HEK293T (cell line): ENCODE measurements at regions not wholly inside any gene's neighbourhood (a gene's known extent, or its start where the extent isn't known, plus 50 kb on each side); places are given as distances from the start of the nearest gene placed in this dataset.
A peak's percentile ranks its signal among the peaks of the same experiment; 100 is the strongest.

Experiments
- CTCF ChIA-PET: fragments of 350-600 bp; formaldehyde crosslinking; extraction: SDS; loops from one replicate; lab custom pipeline; 2021; ENCODE audit warnings: antibody characterized with exemption, inconsistent platforms; lab: Yijun Ruan, JAX
- POLR2A ChIA-PET: fragments of 350-600 bp; formaldehyde crosslinking; extraction: SDS; loops from one replicate; lab custom pipeline; 2020; ENCODE audit warnings: antibody characterized with exemption, inconsistent platforms; lab: Yijun Ruan, JAX
- DNase-seq: peaks from one replicate; pipeline ENCODE4 v3.0.0; 2012; ENCODE audit warnings: mixed read lengths; ENCODE audit errors: extremely low spot score
- ARNT ChIP-seq: fragments of 450-650 bp; IDR thresholded peaks from 2 replicates; pipeline ENCODE4 v1.6.1; 2017; ENCODE audit warnings: mild to moderate bottlenecking
- BHLHE40 ChIP-seq: fragments of 450-650 bp; IDR thresholded peaks from 2 replicates; pipeline ENCODE4 v1.6.1; 2016; ENCODE audit warnings: mild to moderate bottlenecking, moderate library complexity, borderline replicate concordance
- CTBP1 ChIP-seq: fragments of 450-650 bp; IDR thresholded peaks from 2 replicates; pipeline ENCODE4 v1.6.1; 2016; ENCODE audit warnings: borderline replicate concordance
- ELF4 ChIP-seq: fragments of 450-650 bp; IDR thresholded peaks from 2 replicates; pipeline ENCODE4 v1.6.1; 2017; ENCODE audit warnings: antibody characterized with exemption
- FOXA1 ChIP-seq: fragments of 450-650 bp; IDR thresholded peaks from 2 replicates; pipeline ENCODE4 v1.6.1; 2016; ENCODE audit warnings: mild to moderate bottlenecking
- FOXK2 ChIP-seq: fragments of 450-650 bp; IDR thresholded peaks from 2 replicates; pipeline ENCODE4 v1.6.1; 2016; ENCODE audit warnings: mild to moderate bottlenecking
- FOXM1 ChIP-seq: fragments of 450-650 bp; IDR thresholded peaks from 2 replicates; pipeline ENCODE4 v1.6.1; 2017; ENCODE audit warnings: mild to moderate bottlenecking, borderline replicate concordance
- HDGF ChIP-seq: fragments of 450-650 bp; IDR thresholded peaks from 2 replicates; pipeline ENCODE4 v1.6.1; 2017; ENCODE audit warnings: antibody characterized with exemption, borderline replicate concordance
- L3MBTL2 ChIP-seq: fragments of 450-650 bp; conservative IDR thresholded peaks from 2 replicates; pipeline ENCODE4 v1.6.1; 2016; ENCODE audit warnings: mild to moderate bottlenecking
- LEF1 ChIP-seq: fragments of 450-650 bp; IDR thresholded peaks from 2 replicates; pipeline ENCODE4 v1.6.1; 2017; ENCODE audit warnings: mild to moderate bottlenecking, borderline replicate concordance
- NFRKB ChIP-seq: fragments of 450-650 bp; IDR thresholded peaks from 2 replicates; pipeline ENCODE4 v1.6.1; 2016; ENCODE audit warnings: mild to moderate bottlenecking, moderate library complexity
- SP1 ChIP-seq: fragments of 450-650 bp; IDR thresholded peaks from 2 replicates; pipeline ENCODE4 v1.6.1; 2017
- SUZ12 ChIP-seq: fragments of 450-650 bp; IDR thresholded peaks from 2 replicates; pipeline ENCODE4 v1.6.1; 2016; ENCODE audit warnings: mild to moderate bottlenecking
- TARDBP ChIP-seq: fragments of 450-650 bp; IDR thresholded peaks from 2 replicates; pipeline ENCODE4 v1.6.1; 2016
- ZNF384 ChIP-seq: fragments of 450-650 bp; IDR thresholded peaks from 2 replicates; pipeline ENCODE4 v1.6.1; 2016
- TF ChIP-seq, protein P1 (sequence below): fragments of 450-650 bp; IDR thresholded peaks from 2 replicates; pipeline ENCODE4 v1.6.1; 2016

- TF ChIP-seq, protein P1, sequence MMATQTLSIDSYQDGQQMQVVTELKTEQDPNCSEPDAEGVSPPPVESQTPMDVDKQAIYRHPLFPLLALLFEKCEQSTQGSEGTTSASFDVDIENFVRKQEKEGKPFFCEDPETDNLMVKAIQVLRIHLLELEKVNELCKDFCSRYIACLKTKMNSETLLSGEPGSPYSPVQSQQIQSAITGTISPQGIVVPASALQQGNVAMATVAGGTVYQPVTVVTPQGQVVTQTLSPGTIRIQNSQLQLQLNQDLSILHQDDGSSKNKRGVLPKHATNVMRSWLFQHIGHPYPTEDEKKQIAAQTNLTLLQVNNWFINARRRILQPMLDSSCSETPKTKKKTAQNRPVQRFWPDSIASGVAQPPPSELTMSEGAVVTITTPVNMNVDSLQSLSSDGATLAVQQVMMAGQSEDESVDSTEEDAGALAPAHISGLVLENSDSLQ = no peak
- TF ChIP-seq NFRKB = no peak
- TF ChIP-seq LEF1 = no peak
- TF ChIP-seq CTBP1 = no peak
- no peak for TF ChIP-seq L3MBTL2
- no peak for TF ChIP-seq HDGF
- no peak for TF ChIP-seq FOXM1
- no peak for TF ChIP-seq SUZ12
- no peak for TF ChIP-seq FOXK2
- no peak for TF ChIP-seq SP1
- no peak for TF ChIP-seq BHLHE40
- no peak for TF ChIP-seq ELF4
- no peak for TF ChIP-seq TARDBP
- TF ChIP-seq ZNF384 = no peak
- no peak for TF ChIP-seq FOXA1
- no peak for TF ChIP-seq ARNT
- no peak for DNase-seq
- CTCF ChIA-PET = no interaction called here
- POLR2A ChIA-PET = no interaction called here
These were observed 214.5 kb upstream of the PUM3 start for GRCh38 chr9:3058409-3058808.

DNA sequence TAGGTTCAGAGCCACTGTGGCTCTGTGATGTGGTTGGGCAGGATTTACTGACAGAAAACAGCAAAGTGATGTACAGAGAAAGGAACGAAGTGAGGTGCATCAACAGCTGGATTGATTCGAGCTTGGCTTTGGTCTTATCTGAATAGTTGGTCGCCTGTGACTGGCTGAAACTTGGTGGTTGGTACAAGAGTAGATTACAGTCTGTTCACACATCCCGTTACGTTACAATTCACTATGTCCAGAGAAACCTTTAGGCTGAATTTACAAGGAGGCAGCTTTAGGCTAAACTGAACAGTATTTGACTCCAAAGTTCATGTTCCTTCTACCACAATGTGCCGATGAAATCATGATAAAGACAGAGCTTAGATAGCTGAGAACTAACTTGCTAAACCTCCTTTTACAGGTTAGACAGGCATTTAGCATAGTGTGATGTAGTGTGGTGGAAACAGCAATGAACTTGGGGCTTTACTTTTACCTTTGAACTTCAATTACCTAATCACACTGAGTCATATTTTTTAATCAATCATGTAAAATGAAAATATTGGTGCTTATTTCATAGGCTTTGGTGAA, 210.2 kb upstream of the PUM3 start:
- CTCF ChIA-PET = no interaction called here
- no peak for DNase-seq
- TF ChIP-seq BHLHE40 (no peak), ARNT (no peak), ZNF384 (no peak), L3MBTL2 (no peak), CTBP1 (no peak), SUZ12 (no peak), FOXM1 (no peak), FOXA1 (no peak), HDGF (no peak), ELF4 (no peak), SP1 (no peak), FOXK2 (no peak), TARDBP (no peak), NFRKB (no peak), LEF1 (no peak)
- TF ChIP-seq, protein P1 = no peak
- POLR2A ChIA-PET = no interaction called here

GRCh38 chr9:3049636-3050035, 205.7 kb upstream of the PUM3 start:
- no peak for DNase-seq
- CTCF ChIA-PET = no interaction called here
- POLR2A ChIA-PET = no interaction called here
- TF ChIP-seq FOXM1 (no peak), NFRKB (no peak), ARNT (no peak), LEF1 (no peak), CTBP1 (no peak), HDGF (no peak)
- TF ChIP-seq, protein P1 = no peak

GRCh38 chr9:3047912-3048311, 204.0 kb upstream of the PUM3 start:
- ChIA-PET CTCF (interaction anchor here (0.6 kb wide), 1 partner anchor 21 kb away, joined by 3 read pairs; no protein-coding TSS in a partner anchor), POLR2A (no interaction called here)
- DNase-seq = no peak
- TF ChIP-seq L3MBTL2 (no peak), SUZ12 (no peak), TARDBP (no peak), ELF4 (no peak), NFRKB (no peak), BHLHE40 (no peak)

DNA sequence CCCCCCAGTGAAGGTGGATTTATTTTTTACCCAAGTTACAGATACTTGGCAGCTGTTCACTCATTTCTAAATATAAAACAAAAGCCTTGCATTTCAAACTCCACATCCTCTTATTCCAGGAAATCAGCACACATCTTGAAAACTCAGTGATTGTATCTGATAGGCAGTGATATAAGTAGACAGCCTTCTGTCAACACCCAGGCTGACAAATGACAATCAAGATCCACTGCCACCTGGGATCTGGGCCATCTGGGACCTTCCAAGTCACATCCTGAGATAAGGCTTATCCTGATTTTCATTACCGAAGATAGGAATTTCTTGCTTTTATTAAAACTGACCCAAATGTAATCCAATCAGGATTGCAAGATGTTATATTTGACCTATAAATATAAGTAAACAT, 201.3 kb upstream of the PUM3 start:
- POLR2A ChIA-PET = no interaction called here
- CTCF ChIA-PET = no interaction called here
- TF ChIP-seq SUZ12 (no peak), NFRKB (no peak)
- DNase-seq = no peak

- DNase-seq = no peak
- CTCF ChIA-PET = no interaction called here
- TF ChIP-seq HDGF (no peak), NFRKB (no peak), ARNT (no peak), ZNF384 (no peak), SP1 (no peak), FOXM1 (no peak), ELF4 (no peak), FOXK2 (no peak)
- TF ChIP-seq, protein P1 = no peak
- POLR2A ChIA-PET = no interaction called here
These were observed 199.5 kb upstream of the PUM3 start for GRCh38 chr9:3043369-3043768.

DNA sequence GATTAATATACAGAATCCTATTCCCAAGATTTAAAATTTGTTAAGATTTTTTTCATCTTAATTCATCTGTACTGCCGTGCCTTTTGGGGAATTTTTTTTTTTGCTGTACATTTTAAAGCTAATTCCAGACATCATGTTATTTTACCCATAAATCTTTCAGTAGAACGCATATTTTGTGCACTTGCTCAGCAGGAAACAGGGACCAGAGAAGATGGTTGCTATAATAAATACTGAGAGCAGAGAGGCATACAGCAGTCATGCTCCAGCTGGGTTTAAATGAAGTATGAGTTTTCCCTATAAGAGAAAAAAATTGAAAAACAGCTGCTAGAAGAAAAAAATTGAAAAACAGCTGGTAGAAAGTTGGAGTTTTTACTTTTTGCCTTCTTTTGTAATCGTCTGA, 196.9 kb upstream of the PUM3 start:
- ChIA-PET CTCF (no interaction called here), POLR2A (no interaction called here)
- DNase-seq = no peak
- no peak for TF ChIP-seq ELF4
- no peak for TF ChIP-seq TARDBP
- TF ChIP-seq, protein P1 = peak; percentile 27; the same call in 1 of the 2 replicates
